ENCODE measurements at regions not wholly inside any gene's neighbourhood (a gene's known extent, or its start where the extent isn't known, plus 50 kb on each side); places are given as distances from the start of the nearest gene placed in this dataset.

- H3K36me3 Mint-ChIP-seq (ENCODE audit: low read depth), result no peaks in the 10 kb centered on the region
- Histone ChIP-seq H2AFZ (no peak overlapping the region; the same call in 1 of the 2 replicates), H3K79me2 (replicated peaks; ENCODE audit: insufficient read depth) (no peaks in the 10 kb centered on the region), H3K36me3 (ENCODE audit: insufficient read depth) (no peaks in the 10 kb centered on the region), H3K4me2 (no peak overlapping the region), H3F3A (replicated peaks; ENCODE audit: low read depth) (no peaks in the 10 kb centered on the region), H3K4me3 (no peak overlapping the region), H4K20me1 (replicated peaks; ENCODE audit: insufficient read depth) (no peaks in the 10 kb centered on the region), H3K27me3 (ENCODE audit: insufficient read depth) (no peaks in the 10 kb centered on the region), H3K4me1 (ENCODE audit: insufficient read depth) (no peaks in the 10 kb centered on the region), H3K9me2 (ENCODE audit: insufficient read depth) (0 out of 2 replicates have a peak, but pooled peaks cover 7% of the 10 kb centered on the region), H3K27ac (ENCODE audit: low read depth) (no peak overlapping the region)
- H3K9me3 Mint-ChIP-seq, result no peaks in the 10 kb centered on the region
- ATAC-seq (no peak), DNase-seq (ENCODE audit: low spot score) (no peak)
- H3K4me3 Mint-ChIP-seq, result no peak overlapping the region
- no peaks in the 10 kb centered on the region for H3K4me1 Mint-ChIP-seq
- H3K27ac Mint-ChIP-seq, result no peak overlapping the region; the same call in 1 of the 2 replicates
- TF ChIP-seq REST (IDR thresholded peaks at IDR 0.05; ENCODE audit: unreplicated experiment) (no peak), JUNB (IDR thresholded peaks at IDR 0.05; ENCODE audit: unreplicated experiment) (no peak), EZH2phosphoT487 (IDR thresholded peaks at IDR 0.05; ENCODE audit: unreplicated experiment) (no peak), POLR2AphosphoS5 (IDR thresholded peaks at IDR 0.05; ENCODE audit: low read depth) (no peak), ZNF462 (CRISPR knock-in tag; IDR thresholded peaks at IDR 0.05) (no peak), CTCF (conservative IDR thresholded peaks at IDR 0.05; ENCODE audit: low read depth in 2 of 2) (no peak), NANOG (IDR thresholded peaks at IDR 0.05; ENCODE audit: borderline replicate concordance) (no peak), STAT1 (IDR thresholded peaks at IDR 0.05; ENCODE audit: unreplicated experiment) (no peak), ETS1 (IDR thresholded peaks at IDR 0.05) (no peak), ZNF114 (CRISPR knock-in tag; IDR thresholded peaks at IDR 0.05) (no peak), ZNF331 (CRISPR knock-in tag; IDR thresholded peaks at IDR 0.05; ENCODE audit: low read depth) (no peak), CREB1 (CRISPR knock-in tag; IDR thresholded peaks at IDR 0.05; ENCODE audit: low read depth) (no peak), EZH2 (IDR thresholded peaks at IDR 0.05; ENCODE audit: low read depth, unreplicated experiment) (no peak)
- H3K27me3 Mint-ChIP-seq (ENCODE audit: insufficient read depth, low read depth, poor library complexity), result no peaks in the 10 kb centered on the region
Observed at GRCh38 chr5:27708534-27708933, 670.1 kb upstream of the CDH9 start.

Data from GM23338 (cell line).